ENCODE measurements at regions not wholly inside any gene's neighbourhood (a gene's known extent, or its start where the extent isn't known, plus 50 kb on each side); places are given as distances from the start of the nearest gene placed in this dataset.

- TF ChIP-seq CTCF (IDR thresholded peaks at IDR 0.05; ENCODE audit: low read depth, low read length) = no peak
- DNase-seq (ENCODE audit: low read depth, low spot score) = no peak
- H3K4me3 ChIP-seq (ENCODE audit: low read depth, low read length) = no peak overlapping the region
- in situ Hi-C loops (cut with HindIII; ENCODE audit: low sequenced_read_pairs) = no loop called here
Observed at GRCh38 chr3:118761291-118761606, 273.4 kb downstream of the IGSF11 start.

- in situ Hi-C loops (cut with HindIII; ENCODE audit: low sequenced_read_pairs) = no loop called here
- H3K4me3 ChIP-seq (ENCODE audit: low read depth, low read length) = no peak overlapping the region
- TF ChIP-seq CTCF (IDR thresholded peaks at IDR 0.05; ENCODE audit: low read depth, low read length) = no peak
- DNase-seq (ENCODE audit: low read depth, low spot score) = no peak
Observed at GRCh38 chr3:118765636-118766305, 268.9 kb downstream of the IGSF11 start.

- in situ Hi-C loops (cut with HindIII; ENCODE audit: low sequenced_read_pairs) = no loop called here
- no peak overlapping the region for H3K4me3 ChIP-seq (ENCODE audit: low read depth, low read length)
- TF ChIP-seq CTCF (IDR thresholded peaks at IDR 0.05; ENCODE audit: low read depth, low read length) = no peak
- DNase-seq (ENCODE audit: low read depth, low spot score) = no peak
Observed at GRCh38 chr3:118766306-118766669, 268.4 kb downstream of the IGSF11 start.

GRCh38 chr3:118772036-118772435 lies 262.6 kb downstream of the IGSF11 start:
- no peak for DNase-seq (ENCODE audit: low read depth, low spot score)
- no peak for TF ChIP-seq CTCF (IDR thresholded peaks at IDR 0.05; ENCODE audit: low read depth, low read length)
- H3K4me3 ChIP-seq (ENCODE audit: low read depth, low read length) = no peak overlapping the region
- in situ Hi-C loops (cut with HindIII; ENCODE audit: low sequenced_read_pairs) = no loop called here

- no peak overlapping the region for H3K4me3 ChIP-seq (ENCODE audit: low read depth, low read length)
- in situ Hi-C loops (cut with HindIII; ENCODE audit: low sequenced_read_pairs) = no loop called here
- DNase-seq (ENCODE audit: low read depth, low spot score) = peak; percentile 2
- no peak for TF ChIP-seq CTCF (IDR thresholded peaks at IDR 0.05; ENCODE audit: low read depth, low read length)
Observed at GRCh38 chr3:118772547-118773011, 262.1 kb downstream of the IGSF11 start.

- no peak for TF ChIP-seq CTCF (IDR thresholded peaks at IDR 0.05; ENCODE audit: low read depth, low read length)
- no peak overlapping the region for H3K4me3 ChIP-seq (ENCODE audit: low read depth, low read length)
- in situ Hi-C loops (cut with HindIII; ENCODE audit: low sequenced_read_pairs) = no loop called here
- no peak for DNase-seq (ENCODE audit: low read depth, low spot score)
Observed at GRCh38 chr3:118775021-118775420, 259.6 kb downstream of the IGSF11 start.

- H3K4me3 ChIP-seq (ENCODE audit: low read depth, low read length) = no peak overlapping the region
- TF ChIP-seq CTCF (IDR thresholded peaks at IDR 0.05; ENCODE audit: low read depth, low read length) = no peak
- in situ Hi-C loops (cut with HindIII; ENCODE audit: low sequenced_read_pairs) = no loop called here
- DNase-seq (ENCODE audit: low read depth, low spot score) = no peak
Observed at GRCh38 chr3:118778201-118778600, 256.4 kb downstream of the IGSF11 start.

All from astrocyte of the spinal cord (primary cell).